Ecto neural progenitor cell (in vitro differentiated cells): ENCODE measurements at regions not wholly inside any gene's neighbourhood (a gene's known extent, or its start where the extent isn't known, plus 50 kb on each side); places are given as distances from the start of the nearest gene placed in this dataset.
"Not testable (repeated sequence)": the region's sequence is repeated elsewhere in the genome, so short reads cannot be mapped to it uniquely, and the experiment has no call there.

Experiments used
- DNase-seq: peaks from one replicate; pipeline ENCODE4 v3.0.0-alpha.2; 2018; ENCODE audit warnings: low spot score

DNA sequence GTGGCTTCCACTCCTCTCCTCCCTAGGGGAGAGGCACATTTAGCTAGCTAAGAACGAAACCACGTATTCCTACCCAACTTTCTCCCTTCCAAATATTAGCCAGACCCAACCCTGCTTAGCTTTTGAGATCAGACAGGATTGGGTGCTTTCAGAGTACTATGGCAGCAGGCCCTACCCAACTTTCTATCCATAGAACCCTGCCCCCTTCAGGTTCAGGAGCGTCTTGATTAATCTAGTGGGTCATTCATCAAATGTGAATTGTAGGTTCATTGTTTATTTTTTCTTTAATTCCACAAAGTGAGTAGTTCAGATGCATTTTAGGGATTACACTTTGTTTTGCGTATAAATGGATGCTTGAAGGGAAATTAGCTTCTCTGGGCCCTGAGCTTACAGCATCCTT, 188.3 kb downstream of the MIB1 start:
- DNase-seq = no peak

DNA sequence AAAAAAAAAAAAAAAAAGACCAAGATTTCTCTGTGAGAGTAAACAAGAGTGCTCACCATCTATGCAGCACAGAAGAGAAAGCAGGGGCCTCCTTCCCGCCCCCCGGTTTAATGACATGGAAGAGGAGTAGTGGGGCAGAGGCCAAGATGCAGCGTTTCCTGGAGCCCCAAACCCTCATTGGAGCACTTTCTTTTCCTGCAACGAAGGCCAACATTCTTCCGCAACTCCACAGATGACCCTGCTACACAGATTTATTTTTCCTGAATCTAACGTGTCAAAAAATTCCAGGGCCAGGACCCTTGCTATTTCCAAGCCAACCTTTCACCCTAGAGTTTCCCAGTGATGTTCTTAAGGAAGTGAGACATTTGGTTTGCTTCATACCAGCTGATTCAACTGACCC, 189.6 kb downstream of the MIB1 start:
- DNase-seq = no peak

DNA sequence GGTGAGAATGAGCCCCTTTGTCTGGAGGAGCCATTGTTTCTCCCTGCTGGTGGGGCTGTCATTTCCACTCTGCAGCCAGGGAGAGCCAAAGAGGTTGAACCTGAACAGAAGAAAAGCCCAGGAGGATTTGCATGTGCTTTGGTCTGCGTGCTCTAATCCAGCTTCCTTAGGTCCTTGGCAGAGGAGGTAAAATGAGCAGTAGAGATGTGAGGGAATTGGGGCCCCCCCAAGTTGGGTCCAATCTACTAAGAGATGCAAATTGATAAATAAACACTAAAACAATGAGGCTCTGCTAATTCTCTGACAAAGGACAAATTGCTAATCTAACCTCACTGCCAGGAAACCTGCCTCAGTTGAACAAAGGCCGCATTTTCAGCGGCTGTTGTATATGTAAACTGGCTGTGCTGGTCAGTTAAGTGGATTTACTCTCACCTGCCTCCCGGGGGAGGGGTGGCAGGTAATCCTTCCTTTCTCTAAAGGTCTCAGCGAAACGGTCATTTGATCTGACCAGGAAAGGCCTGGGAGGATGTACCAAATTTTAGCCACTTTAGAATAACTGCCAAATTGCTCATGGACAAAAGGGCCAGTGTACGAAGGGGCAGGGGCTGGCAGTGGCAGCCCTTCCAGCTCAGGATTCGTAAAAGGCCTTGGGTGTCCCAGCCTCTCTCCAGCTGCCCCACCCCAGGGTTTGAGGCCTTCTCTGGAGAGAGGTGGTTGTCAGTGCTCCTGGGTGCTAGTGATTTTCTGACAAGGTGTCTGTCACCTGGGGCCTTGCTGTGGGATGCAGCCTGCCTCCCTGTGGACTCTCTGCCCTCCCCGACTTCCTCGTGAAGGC, 193.6 kb downstream of the MIB1 start:
- DNase-seq = no peak

DNA sequence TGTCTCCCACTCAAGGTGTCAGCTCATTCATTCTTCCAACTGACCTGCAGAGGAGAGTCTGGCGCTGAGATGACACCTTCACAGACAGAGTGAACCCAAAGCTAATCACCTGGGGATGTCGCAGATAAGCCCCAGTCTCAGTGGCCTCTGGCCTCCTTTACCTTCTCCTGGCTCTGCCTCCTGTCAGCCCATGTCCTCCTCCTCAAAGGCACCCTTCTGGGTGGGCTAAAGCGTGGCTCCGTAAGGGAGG, 194.1 kb downstream of the MIB1 start:
- no peak for DNase-seq

DNA sequence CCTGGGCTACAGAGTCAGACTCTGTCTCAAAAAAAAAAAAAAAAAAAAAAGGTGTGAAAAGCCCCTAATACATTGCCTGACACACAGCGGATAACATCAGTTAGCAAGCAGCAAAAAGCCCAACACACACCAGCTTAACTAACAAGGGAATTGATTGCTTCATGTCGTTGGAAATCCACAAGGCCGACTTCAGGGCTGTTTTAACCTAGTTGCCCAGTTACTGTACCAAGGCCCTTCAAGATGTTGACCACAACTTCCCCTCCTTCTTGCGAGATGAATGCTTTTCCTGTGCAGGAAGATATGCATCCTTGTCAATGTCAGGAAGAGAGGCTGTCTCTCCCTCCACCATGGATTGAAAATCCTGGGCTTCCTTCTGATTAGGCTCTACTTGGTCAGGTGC, 202.9 kb downstream of the MIB1 start:
- no peak for DNase-seq

DNA sequence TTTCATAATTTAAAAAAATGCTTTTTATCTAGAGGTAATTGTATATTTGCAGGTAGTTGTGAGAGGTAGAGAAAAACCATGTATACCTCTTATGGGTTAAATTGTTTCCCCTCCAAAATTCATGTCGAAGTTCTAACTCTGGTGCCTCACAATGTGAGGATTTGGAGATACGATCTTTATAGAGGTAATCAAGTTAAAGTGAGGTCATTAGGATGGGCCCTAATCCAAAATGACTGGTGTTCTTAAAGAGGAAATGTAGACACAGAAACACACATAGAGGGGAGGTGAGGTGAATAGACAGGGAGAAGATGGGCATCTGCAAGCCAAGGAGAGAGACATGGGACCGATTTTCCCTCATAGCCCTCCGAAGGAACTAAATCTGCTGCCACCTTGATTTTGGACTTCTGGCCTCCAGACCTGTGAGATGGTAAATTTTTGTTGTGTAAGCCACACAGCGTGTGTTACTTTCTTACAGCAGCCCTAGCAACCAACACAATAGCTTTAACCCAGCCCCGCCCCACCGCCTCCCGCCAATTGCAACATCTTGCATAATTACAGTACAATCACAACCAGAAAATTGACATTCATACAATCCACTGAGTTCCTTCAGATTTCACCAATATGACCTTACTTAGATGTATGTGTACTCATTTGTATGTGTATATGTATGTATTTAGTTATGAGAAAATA, 208.9 kb downstream of the MIB1 start:
- DNase-seq = no peak

DNA sequence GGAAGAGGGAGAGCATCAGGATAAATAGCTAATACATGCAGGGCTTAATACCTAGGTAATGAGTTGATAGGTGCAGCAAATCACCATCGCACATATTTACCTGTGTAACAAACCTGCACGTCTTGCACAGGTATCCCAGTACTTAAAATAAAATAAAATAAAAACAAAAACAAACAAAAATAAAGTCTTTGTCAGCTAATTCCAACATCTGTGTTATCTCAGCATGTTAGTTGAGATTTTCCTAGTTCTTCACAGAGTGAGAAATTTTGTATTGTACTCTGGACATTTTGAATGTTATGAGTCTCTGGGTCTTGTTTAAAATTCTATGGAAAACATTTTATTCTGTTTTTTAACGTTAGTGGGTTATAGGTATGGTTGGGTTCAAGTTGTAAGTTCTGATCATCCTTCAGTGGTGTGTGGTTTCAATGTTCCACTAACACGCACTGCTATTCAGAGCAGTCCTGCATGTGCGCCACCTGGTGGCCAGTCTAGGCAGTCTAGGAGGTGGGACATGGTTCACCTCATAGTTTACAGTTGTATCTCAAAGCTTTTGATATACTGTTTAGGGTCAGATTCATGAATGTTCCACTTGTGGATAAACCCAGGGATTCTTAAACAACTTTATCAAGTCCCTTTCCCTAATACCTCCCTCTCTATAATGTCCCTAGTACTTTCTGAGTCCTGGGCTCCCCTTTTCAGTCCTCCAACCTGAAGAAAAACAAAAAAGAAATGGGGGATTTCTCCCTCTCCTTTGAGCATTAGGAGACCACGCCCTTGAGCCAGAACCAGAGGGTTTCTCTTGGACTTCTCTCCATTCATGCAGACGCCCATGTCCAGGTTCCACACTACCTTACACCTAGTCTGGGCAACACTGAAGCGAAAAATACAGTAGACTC, 213.4 kb upstream of the GATA6 start:
- DNase-seq = peak; percentile 73

DNA sequence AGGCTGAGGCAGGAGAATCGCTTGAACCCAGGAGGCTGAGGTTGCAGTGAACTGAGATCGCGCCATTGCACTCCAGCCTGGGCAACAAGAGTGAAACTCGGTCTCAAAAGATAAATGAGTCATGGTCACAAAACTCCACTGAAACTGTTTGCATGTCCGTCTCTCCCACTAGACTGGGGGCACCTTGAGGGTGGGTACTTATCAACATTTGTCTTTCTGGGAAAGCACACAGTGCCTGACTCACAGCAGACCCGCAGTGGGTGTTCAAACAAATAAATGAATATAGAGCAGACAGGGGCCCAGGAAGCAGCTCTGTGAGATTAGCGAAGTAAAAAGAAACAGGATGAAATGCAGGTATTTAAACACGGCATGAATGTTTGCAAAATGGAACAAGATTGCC, 211.1 kb upstream of the GATA6 start:
- no peak for DNase-seq

DNA sequence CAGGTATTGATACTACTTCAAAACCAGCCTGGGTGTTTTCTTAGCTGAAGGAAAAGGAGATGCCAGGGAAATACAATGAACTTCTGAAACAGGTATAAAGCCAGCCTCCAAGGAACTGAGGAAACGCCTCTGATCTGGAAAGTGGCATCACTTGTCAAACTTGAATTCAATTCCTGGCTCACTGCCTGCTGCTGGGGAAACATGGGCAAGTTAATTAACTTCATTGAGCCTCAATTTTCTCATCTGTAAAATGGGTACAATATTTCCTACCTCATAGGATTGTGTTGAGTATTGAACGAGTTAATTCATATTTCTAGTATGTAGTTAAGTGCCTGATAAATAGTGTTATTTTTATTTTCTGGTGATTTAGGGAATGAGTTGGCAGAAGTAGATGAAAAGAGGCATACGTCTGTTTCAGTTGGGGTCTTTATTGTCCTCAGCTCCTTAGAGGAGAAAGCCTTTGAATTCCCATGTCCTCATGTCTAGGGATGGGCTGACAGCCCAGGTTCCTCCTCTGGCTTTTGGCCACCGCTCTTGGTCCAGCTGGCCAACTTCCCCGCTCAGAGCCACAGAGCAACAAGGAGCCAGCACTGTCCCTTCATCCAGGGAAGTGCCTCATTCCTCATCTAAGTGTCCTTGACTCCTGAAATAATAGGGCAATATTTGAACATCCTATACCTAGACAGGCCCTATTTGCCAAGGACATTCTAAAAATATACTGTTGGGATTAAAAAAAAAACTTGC, 210.5 kb upstream of the GATA6 start:
- DNase-seq = no peak

DNA sequence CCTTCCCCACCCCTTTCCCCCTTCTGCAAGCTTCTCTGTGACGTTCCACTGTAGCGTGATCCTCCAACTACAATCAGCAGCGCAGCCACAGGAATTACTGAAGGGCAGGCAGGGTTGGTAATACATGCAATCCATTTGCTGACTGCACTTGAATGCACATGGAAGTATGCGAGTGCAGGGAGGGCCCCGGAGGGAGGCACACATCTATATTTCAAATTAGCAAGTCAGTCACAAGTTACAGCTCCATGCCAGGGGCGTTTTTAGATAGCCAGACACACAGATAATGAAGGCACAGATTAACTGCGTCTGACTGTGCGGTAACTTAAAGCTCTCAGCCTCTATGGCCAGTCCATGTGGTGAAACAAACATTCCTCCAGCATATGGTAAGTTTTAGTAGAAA, 209.2 kb upstream of the GATA6 start:
- no peak for DNase-seq

DNA sequence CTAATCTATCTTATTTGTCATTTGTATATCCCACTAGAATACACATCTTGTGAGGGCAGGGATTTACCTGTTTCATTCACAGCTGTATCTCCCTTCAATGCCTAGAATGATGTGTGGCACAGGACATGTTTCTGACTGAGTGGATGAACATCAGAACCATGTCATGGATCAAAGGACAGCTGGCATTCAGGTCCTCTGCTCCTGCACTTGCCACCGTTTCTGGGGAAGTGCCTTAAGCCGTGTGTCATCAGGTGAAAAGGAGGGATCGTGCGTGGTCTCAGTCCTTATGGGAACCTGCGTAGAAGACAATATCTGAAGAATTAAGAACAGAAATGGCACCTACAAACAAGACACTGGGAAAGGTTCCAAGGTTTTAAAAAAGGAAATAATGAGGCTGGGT, 206.1 kb upstream of the GATA6 start:
- no peak for DNase-seq

DNA sequence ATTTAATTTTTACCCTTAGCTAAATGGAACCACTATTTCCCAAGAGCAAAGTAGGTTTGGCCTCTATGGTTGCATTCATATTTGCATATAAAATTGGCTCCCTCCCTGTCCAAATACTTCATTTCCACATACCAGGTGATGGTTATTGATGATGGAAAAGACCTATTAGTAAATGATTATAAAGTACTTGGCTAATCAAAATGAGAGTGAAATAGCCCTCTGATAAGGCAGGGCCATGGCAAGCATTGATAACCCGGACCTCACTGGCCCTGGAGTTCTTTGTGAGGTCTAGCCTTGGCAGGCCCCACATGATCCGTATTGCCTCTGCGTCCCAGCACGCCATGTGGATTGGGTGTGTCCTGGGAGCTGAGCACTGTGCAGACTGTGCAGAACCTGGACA, 201.1 kb upstream of the GATA6 start:
- DNase-seq = no peak

DNA sequence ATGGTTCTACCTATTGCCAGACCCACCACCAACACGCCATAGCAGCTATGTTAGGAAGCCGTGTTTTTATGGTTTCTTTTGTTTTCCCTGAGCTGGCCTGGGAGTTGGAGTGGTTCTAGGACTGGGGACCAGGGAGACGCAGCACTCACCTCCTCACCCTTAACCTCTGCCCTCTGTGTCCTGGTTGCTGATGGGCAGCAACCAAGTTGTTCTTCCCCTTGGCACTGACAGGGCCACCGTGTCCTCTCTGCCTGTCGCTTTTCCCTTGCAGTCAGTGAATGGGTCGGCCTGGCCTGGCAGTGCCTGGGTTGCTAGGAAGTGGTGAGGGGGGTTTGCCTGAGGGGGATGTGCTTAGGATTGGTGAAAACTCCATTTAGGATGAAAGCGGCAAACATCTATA, 197.1 kb upstream of the GATA6 start:
- DNase-seq = no peak

DNA sequence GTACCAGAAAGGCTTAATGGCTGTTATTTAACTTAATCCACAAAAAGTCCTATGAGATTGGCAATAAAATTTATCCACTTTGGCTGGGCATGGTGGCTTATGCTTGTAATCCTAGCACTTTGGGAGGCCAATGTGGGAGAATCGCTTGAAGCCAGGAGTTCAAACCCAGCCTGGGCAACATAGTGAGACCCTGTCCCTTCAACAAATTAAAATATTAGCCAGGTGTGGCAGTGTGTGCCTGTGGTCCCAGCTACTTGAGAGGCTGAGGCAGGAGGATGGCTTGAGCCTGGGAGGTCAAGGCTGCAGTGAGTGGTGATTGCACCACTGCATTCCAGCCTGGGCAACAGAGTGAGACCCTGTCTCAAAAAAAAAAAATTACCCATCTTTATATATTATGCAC, 193.4 kb upstream of the GATA6 start:
- DNase-seq = not testable (repeated sequence)

DNA sequence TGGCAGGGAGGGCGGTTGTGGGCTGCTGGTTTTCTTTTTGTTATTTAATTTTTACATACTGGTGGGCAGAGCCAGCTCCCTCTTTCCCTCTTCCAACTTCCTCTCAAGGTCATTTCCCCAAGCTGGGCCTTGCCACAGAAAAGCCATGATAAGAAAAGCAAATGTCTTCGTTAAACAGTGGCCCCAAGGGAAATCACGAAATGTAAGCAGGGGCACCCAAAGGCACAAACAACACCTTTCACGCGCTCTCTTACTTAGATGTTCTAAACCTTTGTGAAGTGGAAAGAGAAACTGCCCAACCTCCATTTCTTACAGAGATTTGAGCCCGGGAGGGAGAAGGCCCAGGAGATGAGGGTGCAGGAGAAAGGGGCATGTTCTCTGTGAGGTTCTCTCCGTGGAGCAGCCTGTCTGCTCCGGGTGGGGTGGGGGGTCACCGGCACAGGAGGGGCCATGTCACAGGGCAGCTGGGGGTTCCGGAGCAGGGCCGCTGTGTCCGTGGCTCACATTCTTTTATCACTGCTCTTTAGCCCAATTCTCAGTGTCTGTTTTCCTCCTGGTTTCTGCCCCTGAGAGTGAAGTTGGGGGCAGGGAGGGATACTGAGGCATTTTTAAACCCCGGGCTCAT, 190.7 kb upstream of the GATA6 start:
- no peak for DNase-seq

DNA sequence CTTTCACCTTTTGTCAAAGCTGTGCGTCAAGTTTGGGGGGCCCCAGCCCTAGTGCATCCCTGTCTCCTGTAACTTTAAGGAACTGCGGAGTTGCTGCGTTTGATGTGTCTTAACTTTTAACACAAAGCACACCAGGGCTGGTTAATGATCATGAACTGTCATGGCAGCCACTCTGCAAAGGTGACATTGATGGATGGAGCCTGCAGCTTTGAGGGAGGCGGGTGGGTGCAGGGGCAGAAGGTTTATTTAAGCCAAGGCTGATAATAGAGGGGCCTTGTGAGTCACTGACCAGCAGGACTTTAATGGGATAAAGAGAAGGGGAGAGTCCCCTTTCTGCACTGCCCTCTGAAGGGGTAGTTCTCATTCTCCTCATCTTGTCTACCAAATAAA, 190.2 kb upstream of the GATA6 start:
- DNase-seq = no peak

DNA sequence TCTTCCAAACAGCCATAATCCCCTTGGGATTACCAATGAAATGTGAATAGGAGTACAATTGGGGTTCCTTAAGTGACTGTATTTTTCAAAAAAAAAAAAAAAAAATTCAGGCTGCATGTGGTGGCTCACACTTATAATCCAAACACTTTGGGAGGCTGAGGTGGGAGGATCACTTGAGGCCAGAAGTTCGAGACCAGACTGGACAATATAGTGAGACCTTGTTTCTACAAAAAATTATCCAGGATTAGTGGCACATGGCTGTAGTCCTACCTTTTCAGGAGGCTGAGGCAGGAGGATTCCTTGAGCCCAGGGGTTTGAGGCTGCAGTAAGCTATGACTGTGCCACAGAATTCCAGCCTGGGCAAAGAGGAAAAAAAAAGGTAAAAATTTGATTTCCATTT, 189.6 kb upstream of the GATA6 start:
- no peak for DNase-seq

DNA sequence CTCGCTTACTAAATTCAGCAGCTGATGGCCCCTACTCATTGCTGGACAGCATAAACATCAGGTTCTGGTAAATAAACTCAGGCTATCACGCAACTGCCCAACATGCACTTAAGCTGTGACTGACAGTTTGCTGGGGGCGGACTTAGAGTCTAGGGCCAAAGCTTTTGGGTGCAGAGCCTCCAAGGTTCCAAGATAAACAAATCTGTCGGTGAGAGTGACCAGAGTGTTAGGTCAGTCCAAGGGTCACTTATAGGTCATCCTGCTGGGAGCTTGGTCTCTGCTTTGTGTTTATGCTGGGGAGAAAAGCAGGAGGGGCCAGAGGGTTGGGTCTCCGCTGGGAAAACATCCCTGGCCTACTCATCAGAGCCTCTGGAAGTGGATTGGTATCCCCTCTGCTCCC, 188.6 kb upstream of the GATA6 start:
- no peak for DNase-seq

DNA sequence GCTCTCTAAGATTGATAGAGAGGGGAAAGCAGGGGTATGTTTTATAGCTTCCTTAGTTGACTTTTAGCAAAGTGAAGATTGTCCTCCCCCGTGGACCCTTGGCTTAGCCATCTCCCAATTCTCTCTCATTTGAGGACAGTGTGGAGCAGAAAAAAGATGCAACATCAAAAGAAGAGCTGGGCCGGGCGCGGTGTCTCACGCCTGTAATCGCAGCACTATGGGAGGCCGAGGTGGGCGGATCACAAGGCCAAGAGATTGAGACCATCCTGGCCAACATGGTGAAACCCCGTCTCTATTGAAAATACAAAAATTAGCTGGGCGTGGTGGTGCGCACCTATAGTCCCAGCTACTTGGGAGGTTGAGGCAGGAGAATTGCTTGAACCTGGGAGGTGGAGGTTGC, 187.9 kb upstream of the GATA6 start:
- not testable (repeated sequence) for DNase-seq

DNA sequence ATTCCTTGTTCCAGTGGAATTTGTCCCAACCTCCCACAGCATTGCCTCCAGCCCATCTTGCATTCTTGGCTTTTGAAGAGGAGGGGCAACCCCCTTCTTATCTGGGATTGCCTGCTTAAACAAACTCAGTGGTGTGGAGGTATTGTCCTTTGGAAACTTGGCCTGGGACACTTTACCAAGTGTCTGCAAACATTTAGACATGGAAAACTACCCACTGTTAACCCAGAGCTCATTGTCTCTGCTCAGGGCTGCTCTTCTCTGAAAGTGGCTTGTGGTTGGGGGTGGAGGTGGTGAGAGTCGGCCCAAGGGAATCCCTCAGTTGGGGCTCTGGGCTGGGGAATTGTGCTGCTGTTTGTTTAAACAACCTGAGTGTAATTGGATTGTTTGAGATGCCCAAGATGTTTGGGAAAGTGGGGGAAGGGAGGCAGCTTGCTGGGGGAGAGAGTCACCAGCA, 178.3 kb upstream of the GATA6 start:
- no peak for DNase-seq

DNA sequence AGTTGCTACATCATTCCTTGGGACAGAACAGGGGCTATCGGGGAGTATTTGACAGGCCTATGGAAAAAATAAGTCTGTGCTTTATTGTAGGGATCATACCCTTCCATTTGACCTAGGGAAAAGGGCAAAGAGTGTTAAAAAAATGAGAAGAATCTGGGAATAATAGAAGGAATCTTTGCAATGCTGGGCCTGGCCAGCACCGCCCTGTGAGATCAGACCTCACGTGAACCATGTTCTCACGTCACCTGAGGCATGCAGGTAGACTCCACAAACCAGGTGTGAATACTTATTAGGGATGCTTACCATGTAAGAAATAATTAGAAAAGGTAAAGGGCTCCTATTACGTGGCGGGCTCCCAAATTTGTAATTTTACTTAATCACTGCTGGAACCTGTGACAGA, 177.5 kb upstream of the GATA6 start:
- DNase-seq = no peak

DNA sequence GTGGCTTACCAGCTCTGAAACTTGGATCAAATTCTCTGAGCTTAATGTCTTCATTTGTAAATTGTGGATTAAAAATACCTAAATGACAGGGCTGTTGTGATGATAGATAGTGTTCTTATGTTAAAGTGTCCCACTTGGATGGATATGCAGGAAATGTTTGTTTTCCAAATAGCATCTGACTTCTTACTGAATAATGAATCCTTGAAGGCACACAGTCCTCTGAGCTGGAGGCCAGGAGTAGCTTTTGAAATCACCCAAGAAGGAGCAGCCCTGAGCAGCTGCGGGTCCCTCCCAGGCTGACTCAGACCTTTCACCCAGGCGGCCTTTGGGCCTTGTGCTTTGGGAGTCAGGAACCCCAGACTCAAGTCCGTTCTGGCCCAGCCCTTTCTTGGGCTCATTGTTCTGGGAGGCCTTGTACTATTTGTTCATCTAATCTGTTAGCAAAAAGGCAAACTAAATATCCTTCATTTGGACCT, 173.0 kb upstream of the GATA6 start:
- no peak for DNase-seq
